GM19324 (cell line): ENCODE measurements at regions not wholly inside any gene's neighbourhood (a gene's known extent, or its start where the extent isn't known, plus 50 kb on each side); places are given as distances from the start of the nearest gene placed in this dataset.
A peak's percentile ranks its signal among the peaks of the same experiment; 100 is the strongest.

Experiments used
- ATAC-seq: cut with Tn5 transposase; IDR thresholded peaks from one replicate; pipeline ENCODE4 v1.9.1; 2021; ENCODE audit warnings: mild to moderate bottlenecking, moderate library complexity; ENCODE audit not compliant: unreplicated experiment, low FRiP score

DNA sequence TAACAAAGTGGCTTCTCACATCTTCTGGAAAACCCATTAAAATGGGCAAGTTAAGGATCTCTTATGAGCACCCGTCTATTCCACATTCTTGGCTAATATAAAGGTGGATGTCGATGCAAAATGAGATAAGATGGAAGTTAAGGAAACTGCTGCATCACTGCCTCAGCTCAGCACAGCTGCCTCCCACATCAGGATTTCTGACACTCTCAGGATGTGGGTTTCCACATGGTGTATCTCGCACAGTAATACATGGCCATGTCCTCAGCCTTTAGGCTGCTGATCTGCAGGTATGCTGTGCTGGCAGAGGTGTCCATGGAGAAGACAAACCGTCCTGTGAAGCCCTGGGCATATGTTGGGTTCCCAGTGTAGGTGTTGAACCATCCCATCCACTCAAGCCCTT lies 1348.0 kb downstream of the TMEM121 start:
- ATAC-seq, result no peak

DNA sequence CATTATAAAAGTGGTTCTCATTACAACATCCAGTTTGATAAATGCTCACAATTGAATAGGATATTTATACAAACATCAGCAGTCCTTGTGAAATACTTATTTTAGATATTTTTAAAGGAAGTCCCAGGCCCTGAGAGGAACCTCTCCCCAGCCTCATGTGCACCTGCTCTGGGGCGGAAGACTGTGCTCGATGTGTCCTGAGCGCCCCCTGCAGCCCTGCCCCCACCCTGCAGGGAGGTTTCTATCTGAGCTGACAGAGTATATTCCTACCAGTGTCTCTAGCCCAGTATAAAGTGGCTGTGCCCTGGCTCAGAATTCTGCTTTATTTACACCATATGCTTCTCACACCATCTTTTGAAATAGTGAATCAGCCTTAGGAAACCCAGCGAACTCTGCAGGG lies 1349.1 kb downstream of the TMEM121 start:
- no peak for ATAC-seq

GRCh38 chr14:106876711-106877110 lies 1350.3 kb downstream of the TMEM121 start:
- no peak for ATAC-seq

- no peak for ATAC-seq
These were observed 1351.1 kb downstream of the TMEM121 start for GRCh38 chr14:106877517-106877916.

- ATAC-seq, result peak; percentile 56
These were observed 1352.9 kb downstream of the TMEM121 start for GRCh38 chr14:106879241-106879640.

DNA sequence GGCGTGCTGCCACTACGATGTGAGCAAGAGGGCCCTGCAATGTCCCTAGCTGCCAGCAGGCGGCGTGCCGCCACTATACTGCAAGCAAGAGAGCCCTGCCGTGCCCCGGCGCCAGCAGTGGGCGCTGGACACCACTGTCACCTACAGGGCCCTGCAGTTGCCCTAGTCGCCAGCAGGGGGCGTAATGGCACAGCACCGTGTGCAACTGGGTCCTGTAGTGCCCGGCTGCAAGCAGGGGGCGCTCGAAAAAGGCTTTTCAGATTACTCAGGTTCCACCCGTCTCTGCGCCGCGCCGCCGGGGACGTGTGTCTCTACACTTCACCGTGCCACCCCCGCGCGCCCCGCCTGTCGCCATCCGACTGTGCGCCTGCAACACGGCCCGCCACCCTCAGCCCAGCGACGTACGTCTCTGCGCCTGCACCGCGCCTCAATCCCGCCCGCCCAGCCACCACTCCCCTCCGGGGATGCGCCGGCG lies 1356.9 kb downstream of the TMEM121 start:
- ATAC-seq, result no peak
